Upper lobe of right lung (tissue), 1 donor: ENCODE measurements at regions not wholly inside any gene's neighbourhood (a gene's known extent, or its start where the extent isn't known, plus 50 kb on each side); places are given as distances from the start of the nearest gene placed in this dataset.

Source experiments
- ATAC-seq: fragments of 200-7000 bp; cut with Tn5 transposase; one replicate; pipeline ENCODE4 v1.9.1; 2020; ENCODE audit warnings: mild to moderate bottlenecking, moderate library complexity
- DNase-seq: peaks from one replicate; pipeline ENCODE4 v3.0.0-alpha.2; 2020
- H3K27ac ChIP-seq: fragments of 200-600 bp; one replicate; pipeline ENCODE4 v1.8.0; 2022
- H3K27me3 ChIP-seq: fragments of 200-600 bp; one replicate; pipeline ENCODE4 v1.8.0; 2022; ENCODE audit warnings: mild to moderate bottlenecking
- H3K36me3 ChIP-seq: fragments of 200-600 bp; one replicate; pipeline ENCODE4 v1.8.0; 2022
- H3K4me1 ChIP-seq: fragments of 200-600 bp; one replicate; pipeline ENCODE4 v1.8.0; 2022
- H3K4me3 ChIP-seq: fragments of 200-600 bp; one replicate; pipeline ENCODE4 v1.8.0; 2022; ENCODE audit warnings: mild to moderate bottlenecking
- H3K9me3 ChIP-seq: fragments of 200-600 bp; one replicate; pipeline ENCODE4 v1.8.0; 2022
- intact Hi-C: fragments of 100-400 bp; cut with DNase I; formaldehyde crosslinking; loops from one replicate; pipeline ENCODE4 v1.11.0; 2022
- TF ChIP-seq, protein P1 (sequence below): fragments of 200-600 bp; IDR thresholded peaks from one replicate; pipeline ENCODE4 v1.8.0; 2022; ENCODE audit warnings: antibody characterized with exemption
- donor health status: DM: no; HTN: yes; CAD: no; lungs with severe emphysema.

DNA sequence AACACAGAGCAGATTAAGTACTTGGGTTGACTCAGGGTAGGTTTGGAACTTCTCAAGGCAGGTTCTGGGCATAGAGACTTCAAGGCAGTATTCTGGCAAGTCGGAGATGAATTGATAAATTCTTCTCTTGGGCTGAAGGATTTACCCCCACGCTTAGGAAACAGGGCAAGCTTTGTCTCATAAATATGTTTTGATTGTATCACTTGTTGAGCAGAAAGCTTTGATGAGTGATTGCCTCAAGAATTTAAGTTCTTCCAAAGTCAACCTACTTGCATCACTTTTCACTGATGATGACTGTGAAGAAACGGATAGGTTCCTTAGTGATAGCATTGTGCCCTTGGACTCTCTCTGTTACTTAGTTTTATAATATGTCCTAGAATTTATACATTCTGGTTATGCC lies 258.6 kb upstream of the DACH1 start:
- DNase-seq: no peak
- no peaks in the 10 kb centered on the region for H3K36me3 ChIP-seq
- no peaks in the 10 kb centered on the region for H3K27me3 ChIP-seq
- intact Hi-C loops: no loop called here
- H3K27ac ChIP-seq: no peak overlapping the region
- no peak for ATAC-seq
- TF ChIP-seq, protein P1, sequence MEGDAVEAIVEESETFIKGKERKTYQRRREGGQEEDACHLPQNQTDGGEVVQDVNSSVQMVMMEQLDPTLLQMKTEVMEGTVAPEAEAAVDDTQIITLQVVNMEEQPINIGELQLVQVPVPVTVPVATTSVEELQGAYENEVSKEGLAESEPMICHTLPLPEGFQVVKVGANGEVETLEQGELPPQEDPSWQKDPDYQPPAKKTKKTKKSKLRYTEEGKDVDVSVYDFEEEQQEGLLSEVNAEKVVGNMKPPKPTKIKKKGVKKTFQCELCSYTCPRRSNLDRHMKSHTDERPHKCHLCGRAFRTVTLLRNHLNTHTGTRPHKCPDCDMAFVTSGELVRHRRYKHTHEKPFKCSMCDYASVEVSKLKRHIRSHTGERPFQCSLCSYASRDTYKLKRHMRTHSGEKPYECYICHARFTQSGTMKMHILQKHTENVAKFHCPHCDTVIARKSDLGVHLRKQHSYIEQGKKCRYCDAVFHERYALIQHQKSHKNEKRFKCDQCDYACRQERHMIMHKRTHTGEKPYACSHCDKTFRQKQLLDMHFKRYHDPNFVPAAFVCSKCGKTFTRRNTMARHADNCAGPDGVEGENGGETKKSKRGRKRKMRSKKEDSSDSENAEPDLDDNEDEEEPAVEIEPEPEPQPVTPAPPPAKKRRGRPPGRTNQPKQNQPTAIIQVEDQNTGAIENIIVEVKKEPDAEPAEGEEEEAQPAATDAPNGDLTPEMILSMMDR: no peak
- no peak overlapping the region for H3K4me3 ChIP-seq
- no peaks in the 10 kb centered on the region for H3K9me3 ChIP-seq
- H3K4me1 ChIP-seq: no peaks in the 10 kb centered on the region

DNA sequence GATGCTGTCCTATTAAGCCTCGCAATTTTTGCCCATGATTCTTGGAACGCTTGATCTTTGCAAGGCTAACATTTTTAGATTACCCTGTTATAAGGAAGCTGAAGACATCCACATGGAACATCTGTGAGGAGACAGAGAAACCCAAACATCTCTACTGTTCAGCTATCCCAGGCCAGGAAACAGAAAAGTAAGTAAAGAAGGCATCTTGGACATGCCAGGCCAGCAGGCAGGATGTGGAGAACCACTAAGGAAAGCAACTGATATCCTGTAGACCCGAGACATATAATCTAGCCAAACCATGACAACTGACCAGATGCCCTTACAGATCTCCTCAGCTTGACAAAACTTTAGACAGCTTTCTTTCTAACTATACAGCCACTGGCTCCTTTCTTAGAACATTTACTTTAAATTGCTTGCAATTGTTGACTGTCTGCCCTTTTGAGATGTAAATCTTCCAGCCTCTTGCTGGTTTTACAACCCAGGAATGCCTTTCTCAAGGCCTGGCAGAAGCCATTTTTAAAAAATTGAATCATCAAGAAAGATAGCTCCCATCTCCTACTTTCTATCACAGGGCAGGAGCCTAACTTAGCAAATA lies 255.8 kb upstream of the DACH1 start:
- Histone ChIP-seq H3K27ac (no peak overlapping the region), H3K4me1 (no peaks in the 10 kb centered on the region), H3K4me3 (no peak overlapping the region), H3K36me3 (no peaks in the 10 kb centered on the region), H3K27me3 (no peaks in the 10 kb centered on the region), H3K9me3 (no peaks in the 10 kb centered on the region)
- intact Hi-C loops: no loop called here
- no peak for ATAC-seq
- TF ChIP-seq, protein P1: no peak
- DNase-seq: no peak

DNA sequence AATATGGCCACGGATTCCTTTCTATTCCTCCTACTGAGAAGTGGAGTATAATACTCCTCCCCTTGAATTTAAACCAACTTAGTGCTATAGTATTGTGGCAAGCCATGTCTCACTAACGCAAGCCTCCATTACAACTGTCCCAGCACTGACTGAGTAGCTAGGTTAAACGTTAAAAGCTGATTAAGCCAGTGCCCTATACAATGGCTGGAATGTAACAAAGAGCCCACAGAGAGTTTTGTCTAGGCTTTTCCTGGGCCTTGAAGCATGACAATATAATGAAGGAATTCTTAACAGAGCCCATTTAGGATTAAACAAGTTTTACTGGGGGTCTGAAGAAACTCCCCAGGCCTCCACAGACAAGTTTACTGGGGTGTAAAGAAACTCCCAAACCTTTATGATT lies 254.5 kb upstream of the DACH1 start:
- no peaks in the 10 kb centered on the region for H3K36me3 ChIP-seq
- no peaks in the 10 kb centered on the region for H3K9me3 ChIP-seq
- no peaks in the 10 kb centered on the region for H3K27me3 ChIP-seq
- TF ChIP-seq, protein P1: no peak
- H3K27ac ChIP-seq: no peak overlapping the region
- ATAC-seq (no peak), DNase-seq (no peak)
- H3K4me3 ChIP-seq: no peak overlapping the region
- H3K4me1 ChIP-seq: no peaks in the 10 kb centered on the region
- intact Hi-C loops: no loop called here

DNA sequence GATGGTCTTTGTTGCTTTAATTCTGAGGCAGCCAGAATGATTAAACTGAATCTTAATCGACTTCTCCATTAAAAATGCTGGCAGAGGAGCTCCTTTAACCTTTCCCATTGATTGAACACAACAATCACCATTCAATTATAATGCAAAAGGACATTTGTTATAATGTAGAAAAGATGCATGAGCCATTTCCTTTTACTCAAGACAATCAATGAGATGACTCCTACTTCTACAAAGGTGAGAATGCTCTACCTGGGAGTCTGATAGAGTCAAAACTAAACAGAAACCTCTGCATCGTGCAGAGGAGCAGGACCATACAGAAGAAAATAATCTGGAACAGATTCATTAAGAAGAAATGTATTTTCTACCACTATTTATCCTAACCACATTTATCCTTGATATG lies 253.6 kb upstream of the DACH1 start:
- TF ChIP-seq, protein P1: no peak
- Histone ChIP-seq H3K36me3 (no peaks in the 10 kb centered on the region), H3K27me3 (no peaks in the 10 kb centered on the region), H3K4me3 (no peak overlapping the region), H3K9me3 (no peaks in the 10 kb centered on the region), H3K27ac (no peak overlapping the region), H3K4me1 (no peaks in the 10 kb centered on the region)
- intact Hi-C loops: no loop called here
- no peak for ATAC-seq
- DNase-seq: no peak

DNA sequence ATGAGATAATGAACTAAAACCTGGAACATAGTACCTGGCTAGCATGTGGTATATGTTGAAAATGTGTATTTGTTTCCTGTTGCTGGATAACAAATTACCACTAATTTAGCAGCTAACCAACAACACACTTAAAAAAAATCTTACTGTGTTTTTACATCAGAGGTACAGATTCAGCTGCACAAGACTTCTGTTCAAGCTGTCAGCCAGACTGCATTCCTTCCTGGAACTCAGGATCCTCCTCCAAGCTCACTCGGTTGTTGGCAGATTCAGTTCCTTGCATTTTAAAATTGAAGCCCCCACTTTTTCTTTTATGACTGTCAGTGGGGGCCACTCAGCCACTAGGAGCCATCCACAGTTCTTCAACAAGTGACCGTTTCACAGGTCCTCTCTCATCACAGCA lies 246.9 kb upstream of the DACH1 start:
- Histone ChIP-seq H3K4me3 (no peak overlapping the region), H3K27me3 (no peaks in the 10 kb centered on the region), H3K36me3 (no peaks in the 10 kb centered on the region), H3K27ac (no peak overlapping the region), H3K9me3 (no peaks in the 10 kb centered on the region), H3K4me1 (no peaks in the 10 kb centered on the region)
- TF ChIP-seq, protein P1: no peak
- DNase-seq (no peak), ATAC-seq (no peak)
- intact Hi-C loops: no loop called here

DNA sequence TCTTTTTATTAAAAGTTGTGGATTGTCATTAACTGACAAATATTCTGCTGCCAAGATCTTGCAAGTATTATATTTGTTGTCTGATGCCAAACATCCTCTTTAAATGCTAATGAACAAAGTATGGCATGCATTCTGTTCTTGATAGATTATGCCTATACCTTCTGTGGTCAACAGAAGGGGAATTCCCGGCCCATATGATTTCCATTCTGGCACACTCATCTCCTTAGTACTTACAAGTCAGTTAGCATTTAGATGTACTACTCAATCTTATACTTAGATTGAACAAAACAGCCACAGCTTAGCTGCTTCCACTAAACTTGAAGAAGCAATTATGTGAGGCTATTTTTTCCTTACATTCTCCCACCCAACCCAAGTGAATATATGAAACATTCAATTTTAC lies 246.1 kb upstream of the DACH1 start:
- Histone ChIP-seq H3K9me3 (no peaks in the 10 kb centered on the region), H3K27me3 (no peaks in the 10 kb centered on the region), H3K36me3 (no peaks in the 10 kb centered on the region), H3K4me1 (no peaks in the 10 kb centered on the region), H3K4me3 (no peak overlapping the region), H3K27ac (no peak overlapping the region)
- DNase-seq (no peak), ATAC-seq (no peak)
- TF ChIP-seq, protein P1: no peak
- intact Hi-C loops: no loop called here
